K562 (cell line): ENCODE measurements at regions not wholly inside any gene's neighbourhood (a gene's known extent, or its start where the extent isn't known, plus 50 kb on each side); places are given as distances from the start of the nearest gene placed in this dataset.

Experiments
- ATAC-seq: fragments of 200-7000 bp; cut with Tn5 transposase; 3 replicates; pipeline ENCODE4 v1.9.1; 2020; ENCODE audit warnings: moderate library complexity
- BruUV-seq: library from RNA; stranded (reverse); fragments of 400-500 nt; replicated peaks from 2 replicates; lab custom pipeline; 2021; lab: Mats Ljungman, UMichigan
- CTCF ChIA-PET: fragments of 300-600 bp; formaldehyde crosslinking; extraction: SDS; loops from one replicate; lab custom pipeline; 2021; ENCODE audit warnings: low intra/inter-chr PET ratio; lab: Yijun Ruan, JAX
- POLR2A ChIA-PET: fragments of 300-600, 350-650 bp; sonication (Branson Sonifier 250); formaldehyde crosslinking; extraction: SDS; loops from one replicate; lab custom pipeline; 2021; ENCODE audit warnings: antibody characterized with exemption, inconsistent platforms; lab: Yijun Ruan, JAX
- DNase-seq, 4 experiments: peaks; one replicate each; pipeline versions ENCODE4 v3.0.0 to v3.0.0-alpha.2; 2011 to 2018; ENCODE audit warnings: low spot score in 3 of 4, mixed read lengths in 3 of 4; ENCODE audit errors: extremely low read depth in 1 of 4
- FAIRE-seq: peaks from 2 replicates; lab custom pipeline; 2011; peaks lifted over from hg19 to GRCh38; lab: Jason Lieb, UNC
- H2AFZ ChIP-seq: 2 replicates; pipeline ENCODE4 v1.6.0; 2011; ENCODE audit warnings: low read depth, low read length, control low read depth, inconsistent platforms
- H3K27ac ChIP-seq: fragments of 200-600 bp; 3 replicates; pipeline ENCODE4 v1.8.0; 2011; ENCODE audit warnings: low read depth, mild to moderate bottlenecking, control low read depth, inconsistent platforms, low read length, moderate library complexity, mixed read lengths; ENCODE audit errors: extremely low read depth
- H3K27me3 ChIP-seq, 2 experiments: fragments of 300-600 bp in 1 of 2; 2 replicates in 1 of 2; 3 replicates in 1 of 2; pipeline versions ENCODE4 v1.6.0 to v1.8.0; 2011; ENCODE audit warnings: inconsistent platforms in 2 of 2, low read length in 2 of 2, mild to moderate bottlenecking in 1 of 2, mixed read lengths in 1 of 2, moderate library complexity in 1 of 2; ENCODE audit not compliant: control insufficient read depth in 2 of 2, insufficient read depth in 2 of 2
- H3K36me3 ChIP-seq: fragments of 300-600 bp; 3 replicates; pipeline ENCODE4 v1.8.0; 2011; ENCODE audit warnings: mild to moderate bottlenecking, low read length, inconsistent platforms; ENCODE audit not compliant: control insufficient read depth, insufficient read depth
- H3K4me1 ChIP-seq, 2 experiments: fragments of 200-600 bp in 1 of 2; replicated peaks in 1 of 2; 2 replicates in 1 of 2; 3 replicates in 1 of 2; pipeline versions ENCODE4 v1.5.1 to v1.8.0; 2011; ENCODE audit warnings: inconsistent platforms in 2 of 2, low read length in 2 of 2, mild to moderate bottlenecking in 1 of 2, mixed read lengths in 1 of 2, moderate library complexity in 1 of 2; ENCODE audit not compliant: control insufficient read depth in 2 of 2, insufficient read depth in 2 of 2
- H3K4me2 ChIP-seq: 2 replicates; pipeline ENCODE4 v1.6.1; 2011; ENCODE audit warnings: low read length, control low read depth, inconsistent platforms, mixed read lengths; ENCODE audit not compliant: insufficient read depth
- H3K4me3 ChIP-seq: fragments of 200-600 bp; sonication (generic), shearing (Covaris generic); 2 replicates; pipeline ENCODE4 v1.5.1; 2016; ENCODE audit warnings: control low read depth, inconsistent platforms
- H3K79me2 ChIP-seq: fragments of 200-600 bp; 3 replicates; pipeline ENCODE4 v1.8.0; 2011; ENCODE audit warnings: low read length, inconsistent platforms; ENCODE audit not compliant: control insufficient read depth, insufficient read depth
- H3K9ac ChIP-seq, 2 experiments: 2 replicates each; pipeline versions ENCODE4 v1.6.0 to v1.6.1; 2011; ENCODE audit warnings: low read depth in 2 of 2, low read length in 2 of 2, control low read depth in 1 of 2, inconsistent platforms in 1 of 2, mild to moderate bottlenecking in 1 of 2, mixed read lengths in 1 of 2; ENCODE audit not compliant: insufficient read depth in 1 of 2
- H3K9me1 ChIP-seq: one replicate; pipeline ENCODE4 v1.6.0; 2011; ENCODE audit warnings: inconsistent platforms, mild to moderate bottlenecking, low read length, moderate library complexity; ENCODE audit not compliant: control insufficient read depth, insufficient read depth
- H3K9me3 ChIP-seq: replicated peaks from 2 replicates; pipeline ENCODE4 v1.5.1; 2011; ENCODE audit warnings: low read depth, low read length, inconsistent platforms; ENCODE audit not compliant: control insufficient read depth, insufficient read depth
- H4K20me1 ChIP-seq: replicated peaks from 2 replicates; pipeline ENCODE4 v1.6.1; 2011; ENCODE audit warnings: low read length, inconsistent platforms, mixed read lengths; ENCODE audit not compliant: control insufficient read depth, insufficient read depth
- ARID3B ChIP-seq: fragments of 250-450 bp; sonication (Bioruptor Pico); IDR thresholded peaks from 2 replicates; pipeline ENCODE4 v1.4.0; 2020; ENCODE audit warnings: borderline replicate concordance
- ESRRA ChIP-seq: fragments of 450-650 bp; IDR thresholded peaks from 2 replicates; pipeline ENCODE4 v1.6.1; 2014; ENCODE audit warnings: low read depth, mild to moderate bottlenecking, moderate library complexity, borderline replicate concordance
- IRF2 ChIP-seq: sonication (generic); formaldehyde crosslinking; IDR thresholded peaks from 2 replicates; pipeline ENCODE4 v1.8.1; 2022; ENCODE audit warnings: mild to moderate bottlenecking, missing genetic modification reagents
- ZNF24 ChIP-seq: fragments of 450-650 bp; IDR thresholded peaks from 2 replicates; pipeline ENCODE4 v1.6.1; 2016
- ZNF512 ChIP-seq: IDR thresholded peaks from 2 replicates; pipeline ENCODE4 v1.6.1; 2016; ENCODE audit warnings: missing genetic modification characterization, missing compliant biosample characterization
- WGBS: fragments of 100-300 bp; shearing (Covaris generic); methylation state at CpG from one replicate; pipeline ENCODE4 v1.1.6; 2016; ENCODE audit warnings: low coverage, mixed read lengths; ENCODE audit not compliant: insufficient coverage; ENCODE audit errors: missing lambda C conversion rate; 5-methylcytosine and 5-hydroxymethylcytosine counted together
- in situ Hi-C: fragments of 300-500 bp; cut with MboI; formaldehyde crosslinking; loops from 4 replicates; pipeline ENCODE4 v1.15.0; 2018; ENCODE audit warnings: inconsistent platforms, mixed read lengths
- intact Hi-C: fragments of 100-400 bp; cut with micrococcal nuclease; formaldehyde crosslinking; loops from 2 replicates; pipeline ENCODE4 v1.14.2; 2022

- TF ChIP-seq ZNF512 (tag) (no peak), ESRRA (no peak), ARID3B (CRISPR knock-in tag) (no peak), IRF2 (CRISPR knock-in tag) (no peak)
Observed at GRCh38 chr1:208934933-208935332, 648.6 kb upstream of the CAMK1G start (continued).

- no peak for TF ChIP-seq ZNF24
- Histone ChIP-seq H3K9me1 (no peaks in the 10 kb centered on the region), H3K4me3 (no peak overlapping the region), H3K4me1 (no peaks in the 10 kb centered on the region), H2AFZ (no peak overlapping the region), H3K27me3 (no peaks in the 10 kb centered on the region), H3K4me2 (no peak overlapping the region), H3K79me2 (no peaks in the 10 kb centered on the region), H3K9me3 (no peaks in the 10 kb centered on the region; the same call in 1 of the 2 replicates), H3K9ac (no peak overlapping the region), H3K27ac (no peak overlapping the region), H4K20me1 (no peaks in the 10 kb centered on the region), H3K36me3 (no peaks in the 10 kb centered on the region)
- ChIA-PET POLR2A (no interaction called here), CTCF (no interaction called here)
- no TSS peak for BruUV-seq
- ATAC-seq = no peak
- no peak for FAIRE-seq
- in situ Hi-C loops = no loop called here
- intact Hi-C loops = no loop called here
- no peak for DNase-seq
- WGBS = 1% methylated on average over 3 of the region's 3 CpGs
Observed at GRCh38 chr1:208935517-208936187, 647.9 kb upstream of the CAMK1G start.
